ENCODE measurements at regions not wholly inside any gene's neighbourhood (a gene's known extent, or its start where the extent isn't known, plus 50 kb on each side); places are given as distances from the start of the nearest gene placed in this dataset.
"Not testable (repeated sequence)": the region's sequence is repeated elsewhere in the genome, so short reads cannot be mapped to it uniquely, and the experiment has no call there.

GRCh38 chr7:81459485-81459884, 310.4 kb downstream of the HGF start (continued):
- TF ChIP-seq ZNF138 (CRISPR knock-in tag; conservative IDR thresholded peaks at IDR 0.05) (no peak), ZNF232 (CRISPR knock-in tag; IDR thresholded peaks at IDR 0.05) (no peak), MXD4 (CRISPR knock-in tag; IDR thresholded peaks at IDR 0.05; ENCODE audit: borderline replicate concordance) (no peak), ZNF532 (CRISPR knock-in tag; IDR thresholded peaks at IDR 0.05; ENCODE audit: borderline replicate concordance) (no peak), MAX (CRISPR knock-in tag; IDR thresholded peaks at IDR 0.05) (no peak), ZSCAN18 (CRISPR knock-in tag; IDR thresholded peaks at IDR 0.05) (no peak), RORB (CRISPR knock-in tag; IDR thresholded peaks at IDR 0.05) (no peak), NR2C2 (CRISPR knock-in tag; IDR thresholded peaks at IDR 0.05) (no peak)

- Mint-ChIP-seq H3K9me3 (no peaks in the 10 kb centered on the region), H3K36me3 (no peaks in the 10 kb centered on the region), H3K4me3 (no peak overlapping the region), H3K27ac (no peak overlapping the region), H3K4me1 (no peaks in the 10 kb centered on the region), H3K27me3 (ENCODE audit: low read depth) (no peaks in the 10 kb centered on the region; the same call in 1 of the 2 replicates)
- TF ChIP-seq HMGA2 (CRISPR knock-in tag; IDR thresholded peaks at IDR 0.05) (peak; percentile 77), ZNF423 (CRISPR knock-in tag; IDR thresholded peaks at IDR 0.05) (no peak)
- ChIA-PET POLR2A (no interaction called here), CTCF (interaction anchor here (0.9 to 2.6 kb wide), 3 partner anchors 12 to 793 kb away, joined by 3 to 13 read pairs (median 6); partner anchors contain the start of gene SEMA3C)
- DNase-seq (ENCODE audit: low spot score) = no peak
- ATAC-seq = no peak
These were observed 311.9 kb downstream of the HGF start for GRCh38 chr7:81457852-81458522.

GRCh38 chr7:81453770-81454169, 316.1 kb downstream of the HGF start:
- H3K36me3 Mint-ChIP-seq; H3K27me3 Mint-ChIP-seq (ENCODE audit: low read depth); H3K4me1 Mint-ChIP-seq; H3K9me3 Mint-ChIP-seq; H3K4me3 Mint-ChIP-seq; POLR2A ChIA-PET; DNase-seq (ENCODE audit: low spot score); H3K27ac Mint-ChIP-seq; ATAC-seq; CTCF ChIA-PET: not testable (repeated sequence)

- ChIA-PET POLR2A (no interaction called here), CTCF (no interaction called here)
- Mint-ChIP-seq H3K9me3 (peaks cover 8% of the 10 kb centered on the region; the same call in 1 of the 2 replicates), H3K4me1 (no peaks in the 10 kb centered on the region), H3K4me3 (no peak overlapping the region), H3K27me3 (ENCODE audit: low read depth) (no peaks in the 10 kb centered on the region; the same call in 1 of the 2 replicates), H3K36me3 (no peaks in the 10 kb centered on the region), H3K27ac (no peak overlapping the region)
- no peak for DNase-seq (ENCODE audit: low spot score)
- no peak for ATAC-seq
- no peak for TF ChIP-seq ZNF416 (CRISPR knock-in tag; IDR thresholded peaks at IDR 0.05)
- TF ChIP-seq CREM (CRISPR knock-in tag; IDR thresholded peaks at IDR 0.05) = no peak
- no peak for TF ChIP-seq NFE2L1 (CRISPR knock-in tag; IDR thresholded peaks at IDR 0.05)
- no peak for TF ChIP-seq CBFB (CRISPR knock-in tag; IDR thresholded peaks at IDR 0.05; ENCODE audit: low read depth)
- TF ChIP-seq ZNF138 (CRISPR knock-in tag; conservative IDR thresholded peaks at IDR 0.05) = no peak
- no peak for TF ChIP-seq KAT7 (CRISPR knock-in tag; IDR thresholded peaks at IDR 0.05; ENCODE audit: borderline replicate concordance)
- no peak for TF ChIP-seq IRF1 (CRISPR knock-in tag; IDR thresholded peaks at IDR 0.05)
- TF ChIP-seq MXD4 (CRISPR knock-in tag; IDR thresholded peaks at IDR 0.05; ENCODE audit: borderline replicate concordance) = no peak
- no peak for TF ChIP-seq HMGA2 (CRISPR knock-in tag; IDR thresholded peaks at IDR 0.05)
- TF ChIP-seq ZSCAN18 (CRISPR knock-in tag; IDR thresholded peaks at IDR 0.05) = no peak
- TF ChIP-seq ZNF512 (CRISPR knock-in tag; IDR thresholded peaks at IDR 0.05; ENCODE audit: borderline replicate concordance) = no peak
- no peak for TF ChIP-seq JUN (CRISPR knock-in tag; IDR thresholded peaks at IDR 0.05)
These were observed 320.7 kb downstream of the HGF start for GRCh38 chr7:81449105-81449504.
